DND-41 (cell line): ENCODE measurements at regions not wholly inside any gene's neighbourhood (a gene's known extent, or its start where the extent isn't known, plus 50 kb on each side); places are given as distances from the start of the nearest gene placed in this dataset.

Experiments
- ATAC-seq: fragments of 200-7000 bp; cut with Tn5 transposase; 3 replicates; pipeline ENCODE4 v1.9.1; 2021; ENCODE audit warnings: low read depth; ENCODE audit not compliant: insufficient read depth
- DNase-seq: peaks from one replicate; pipeline ENCODE4 v3.0.0-alpha.2; 2020
- H2AFZ ChIP-seq: 2 replicates; pipeline ENCODE4 v1.6.0; 2012; ENCODE audit warnings: low read depth, low read length
- H3K27ac ChIP-seq: 2 replicates; pipeline ENCODE4 v1.5.1; 2012; ENCODE audit warnings: low read length, inconsistent platforms
- H3K27me3 ChIP-seq: fragments of 200-600 bp; sonication (generic); 2 replicates; pipeline ENCODE4 v1.6.0; 2012; ENCODE audit warnings: low read length, mild to moderate bottlenecking, inconsistent platforms; ENCODE audit not compliant: insufficient read depth, poor library complexity
- H3K36me3 ChIP-seq: 2 replicates; pipeline ENCODE4 v1.5.1; 2012; ENCODE audit warnings: low read length, inconsistent platforms; ENCODE audit not compliant: insufficient read depth
- H3K4me1 ChIP-seq: 2 replicates; pipeline ENCODE4 v1.5.1; 2012; ENCODE audit warnings: mild to moderate bottlenecking, low read length; ENCODE audit not compliant: insufficient read depth
- H3K4me2 ChIP-seq: 2 replicates; pipeline ENCODE4 v1.6.0; 2012; ENCODE audit warnings: mild to moderate bottlenecking, moderate library complexity, low read length, inconsistent platforms; ENCODE audit not compliant: insufficient read depth
- H3K4me3 ChIP-seq, 2 experiments: fragments of 200-600 bp in 1 of 2; shearing (Covaris generic) in 1 of 2; 2 replicates each; pipeline ENCODE4 v1.5.1; 2012 to 2016; ENCODE audit warnings: inconsistent platforms in 2 of 2, low read length in 2 of 2, mild to moderate bottlenecking in 2 of 2, low read depth in 1 of 2, moderate library complexity in 1 of 2
- H3K79me2 ChIP-seq: 2 replicates; pipeline ENCODE4 v1.6.0; 2012; ENCODE audit warnings: low read length, inconsistent platforms; ENCODE audit not compliant: insufficient read depth
- H3K9ac ChIP-seq: 2 replicates; pipeline ENCODE4 v1.6.0; 2012; ENCODE audit warnings: low read depth, mild to moderate bottlenecking, inconsistent platforms, low read length, moderate library complexity
- H3K9me3 ChIP-seq: 2 replicates; pipeline ENCODE4 v1.5.1; 2012; ENCODE audit warnings: low read length, moderate library complexity, mild to moderate bottlenecking, inconsistent platforms; ENCODE audit not compliant: insufficient read depth, severe bottlenecking
- H4K20me1 ChIP-seq: 2 replicates; pipeline ENCODE4 v1.6.0; 2012; ENCODE audit warnings: low read length; ENCODE audit not compliant: insufficient read depth
- CTCF ChIP-seq: IDR thresholded peaks from 2 replicates; pipeline ENCODE4 v1.5.1; 2012; ENCODE audit warnings: borderline replicate concordance, low read length, moderate library complexity, mild to moderate bottlenecking; ENCODE audit not compliant: poor library complexity, severe bottlenecking; ENCODE audit errors: extremely low read depth
- EZH2 ChIP-seq: IDR thresholded peaks from 3 replicates; pipeline ENCODE4 v1.6.1; 2012; ENCODE audit warnings: borderline replicate concordance, low read depth, mild to moderate bottlenecking, moderate library complexity, low read length, inconsistent platforms; ENCODE audit not compliant: severe bottlenecking

- DNase-seq (no peak), ATAC-seq (no peak)
- Histone ChIP-seq H3K4me3 (no peak overlapping the region), H3K79me2 (no peaks in the 10 kb centered on the region), H3K27me3 (no peaks in the 10 kb centered on the region), H3K4me1 (no peaks in the 10 kb centered on the region), H4K20me1 (no peaks in the 10 kb centered on the region), H3K9me3 (no peaks in the 10 kb centered on the region), H2AFZ (no peak overlapping the region), H3K4me2 (no peak overlapping the region), H3K9ac (no peak overlapping the region), H3K27ac (no peak overlapping the region), H3K36me3 (no peaks in the 10 kb centered on the region)
- TF ChIP-seq EZH2: no peak
- TF ChIP-seq CTCF: no peak
These were observed 495.9 kb downstream of the XPNPEP1 start for GRCh38 chr10:109427411-109427810.

GRCh38 chr10:109426987-109427386, 496.3 kb downstream of the XPNPEP1 start:
- Histone ChIP-seq H3K4me1 (no peaks in the 10 kb centered on the region), H3K27me3 (no peaks in the 10 kb centered on the region), H3K4me2 (no peak overlapping the region), H3K36me3 (no peaks in the 10 kb centered on the region), H3K9me3 (no peaks in the 10 kb centered on the region), H3K9ac (no peak overlapping the region), H4K20me1 (no peaks in the 10 kb centered on the region), H3K27ac (no peak overlapping the region), H3K4me3 (no peak overlapping the region), H2AFZ (no peak overlapping the region), H3K79me2 (no peaks in the 10 kb centered on the region)
- ATAC-seq: no peak
- no peak for DNase-seq
- TF ChIP-seq EZH2: no peak
- no peak for TF ChIP-seq CTCF

- no peaks in the 10 kb centered on the region for H3K4me1 ChIP-seq
- H3K27me3 ChIP-seq: no peaks in the 10 kb centered on the region
- H4K20me1 ChIP-seq: no peaks in the 10 kb centered on the region
- no peak overlapping the region for H3K4me2 ChIP-seq
- H3K27ac ChIP-seq: no peak overlapping the region
- DNase-seq (no peak), ATAC-seq (no peak)
- no peaks in the 10 kb centered on the region for H3K36me3 ChIP-seq
- no peak overlapping the region for H3K4me3 ChIP-seq
- no peak overlapping the region for H3K9ac ChIP-seq
- no peaks in the 10 kb centered on the region for H3K79me2 ChIP-seq
- no peak overlapping the region for H2AFZ ChIP-seq
- no peaks in the 10 kb centered on the region for H3K9me3 ChIP-seq
- TF ChIP-seq CTCF (no peak), EZH2 (no peak)
These were observed 504.5 kb downstream of the XPNPEP1 start for GRCh38 chr10:109418795-109419194.

- H3K79me2 ChIP-seq: no peaks in the 10 kb centered on the region
- TF ChIP-seq EZH2: no peak
- no peak for TF ChIP-seq CTCF
- H3K4me2 ChIP-seq: no peak overlapping the region
- H3K9ac ChIP-seq: no peak overlapping the region
- no peak overlapping the region for H3K27ac ChIP-seq
- H3K4me1 ChIP-seq: no peaks in the 10 kb centered on the region
- H3K36me3 ChIP-seq: no peaks in the 10 kb centered on the region
- no peaks in the 10 kb centered on the region for H4K20me1 ChIP-seq
- DNase-seq (no peak), ATAC-seq (no peak)
- no peak overlapping the region for H3K4me3 ChIP-seq
- no peaks in the 10 kb centered on the region for H3K9me3 ChIP-seq
- H2AFZ ChIP-seq: no peak overlapping the region
- no peaks in the 10 kb centered on the region for H3K27me3 ChIP-seq
These were observed 505.5 kb downstream of the XPNPEP1 start for GRCh38 chr10:109417803-109418202.
